Chondrocyte (in vitro differentiated cells): ENCODE measurements at regions not wholly inside any gene's neighbourhood (a gene's known extent, or its start where the extent isn't known, plus 50 kb on each side); places are given as distances from the start of the nearest gene placed in this dataset.

Experiments
- DNase-seq: peaks from one replicate; pipeline ENCODE4 v3.0.0; 2021; ENCODE audit warnings: mixed read lengths, low spot score
- H3K27ac Mint-ChIP-seq: one replicate; pipeline ENCODE4 v1.8.0; 2021; ENCODE audit warnings: mild to moderate bottlenecking, moderate library complexity, mixed read lengths; ENCODE audit not compliant: unreplicated experiment
- H3K27me3 Mint-ChIP-seq: 2 replicates; pipeline ENCODE4 v1.8.0; 2021; ENCODE audit warnings: low read depth, mixed read lengths
- H3K36me3 Mint-ChIP-seq: 2 replicates; pipeline ENCODE4 v1.8.0; 2021; ENCODE audit warnings: low read depth, mixed read lengths
- H3K4me1 Mint-ChIP-seq: 2 replicates; pipeline ENCODE4 v1.8.0; 2021; ENCODE audit warnings: low read depth, mild to moderate bottlenecking, mixed read lengths
- H3K4me3 Mint-ChIP-seq: one replicate; pipeline ENCODE4 v1.8.0; 2021; ENCODE audit warnings: mild to moderate bottlenecking, moderate library complexity, mixed read lengths; ENCODE audit not compliant: unreplicated experiment
- H3K9me3 Mint-ChIP-seq: 2 replicates; pipeline ENCODE4 v1.8.0; 2021; ENCODE audit warnings: low read depth, mixed read lengths
- TF ChIP-seq, protein P1 (sequence below): fragments of 200-600 bp; sonication (generic); IDR thresholded peaks from 2 replicates; pipeline ENCODE4 v1.5.0; 2021; ENCODE audit warnings: antibody characterized with exemption, mild to moderate bottlenecking, moderate library complexity

DNA sequence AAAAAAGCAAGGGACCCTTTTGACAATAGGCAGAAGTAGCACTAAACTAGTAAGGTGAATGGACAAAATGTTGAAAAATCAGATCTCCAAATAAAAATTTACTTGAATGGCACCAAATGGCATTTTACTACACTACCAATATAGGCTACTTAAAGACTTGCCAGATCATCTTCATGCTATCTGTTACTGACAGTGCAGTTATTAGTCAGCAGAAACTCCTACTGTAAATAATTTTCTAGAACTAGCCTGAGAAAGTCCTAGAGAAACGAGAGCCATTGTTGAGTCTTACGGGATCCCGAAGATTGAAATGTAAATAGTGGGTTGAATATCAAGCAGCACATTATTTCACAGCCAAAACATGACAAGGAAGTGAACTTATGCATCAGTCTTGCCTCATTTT, 350.3 kb downstream of the SEC23A start:
- Mint-ChIP-seq H3K4me1 (no peaks in the 10 kb centered on the region), H3K9me3 (peaks cover 7% of the 10 kb centered on the region), H3K27me3 (peaks cover 3% of the 10 kb centered on the region), H3K4me3 (no peak overlapping the region), H3K27ac (no peak overlapping the region), H3K36me3 (no peaks in the 10 kb centered on the region)
- TF ChIP-seq, protein P1, sequence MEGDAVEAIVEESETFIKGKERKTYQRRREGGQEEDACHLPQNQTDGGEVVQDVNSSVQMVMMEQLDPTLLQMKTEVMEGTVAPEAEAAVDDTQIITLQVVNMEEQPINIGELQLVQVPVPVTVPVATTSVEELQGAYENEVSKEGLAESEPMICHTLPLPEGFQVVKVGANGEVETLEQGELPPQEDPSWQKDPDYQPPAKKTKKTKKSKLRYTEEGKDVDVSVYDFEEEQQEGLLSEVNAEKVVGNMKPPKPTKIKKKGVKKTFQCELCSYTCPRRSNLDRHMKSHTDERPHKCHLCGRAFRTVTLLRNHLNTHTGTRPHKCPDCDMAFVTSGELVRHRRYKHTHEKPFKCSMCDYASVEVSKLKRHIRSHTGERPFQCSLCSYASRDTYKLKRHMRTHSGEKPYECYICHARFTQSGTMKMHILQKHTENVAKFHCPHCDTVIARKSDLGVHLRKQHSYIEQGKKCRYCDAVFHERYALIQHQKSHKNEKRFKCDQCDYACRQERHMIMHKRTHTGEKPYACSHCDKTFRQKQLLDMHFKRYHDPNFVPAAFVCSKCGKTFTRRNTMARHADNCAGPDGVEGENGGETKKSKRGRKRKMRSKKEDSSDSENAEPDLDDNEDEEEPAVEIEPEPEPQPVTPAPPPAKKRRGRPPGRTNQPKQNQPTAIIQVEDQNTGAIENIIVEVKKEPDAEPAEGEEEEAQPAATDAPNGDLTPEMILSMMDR, result no peak
- no peak for DNase-seq

DNA sequence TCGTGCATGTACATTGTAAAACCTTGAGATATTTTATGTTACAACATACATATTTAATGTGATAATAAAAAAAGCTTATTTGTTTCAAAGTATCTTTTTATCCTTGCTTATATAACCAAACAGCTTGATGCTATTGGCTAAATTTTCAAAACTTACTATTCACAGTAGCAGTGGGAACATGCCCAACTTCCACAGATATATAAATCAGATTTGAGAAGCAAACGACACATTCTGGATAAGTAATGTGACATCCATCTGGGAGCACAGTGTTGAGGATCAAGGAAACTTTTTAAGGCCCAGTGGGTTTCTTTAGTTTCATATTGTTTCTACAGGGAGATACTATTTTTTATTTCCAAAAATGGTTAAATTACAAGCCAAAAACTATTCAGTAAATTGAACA, 350.7 kb downstream of the SEC23A start:
- no peak overlapping the region for H3K27ac Mint-ChIP-seq
- H3K9me3 Mint-ChIP-seq, result peaks cover 7% of the 10 kb centered on the region
- no peaks in the 10 kb centered on the region for H3K36me3 Mint-ChIP-seq
- H3K27me3 Mint-ChIP-seq, result peaks cover 3% of the 10 kb centered on the region
- H3K4me1 Mint-ChIP-seq, result no peaks in the 10 kb centered on the region
- H3K4me3 Mint-ChIP-seq, result no peak overlapping the region
- no peak for DNase-seq
- TF ChIP-seq, protein P1, result no peak

DNA sequence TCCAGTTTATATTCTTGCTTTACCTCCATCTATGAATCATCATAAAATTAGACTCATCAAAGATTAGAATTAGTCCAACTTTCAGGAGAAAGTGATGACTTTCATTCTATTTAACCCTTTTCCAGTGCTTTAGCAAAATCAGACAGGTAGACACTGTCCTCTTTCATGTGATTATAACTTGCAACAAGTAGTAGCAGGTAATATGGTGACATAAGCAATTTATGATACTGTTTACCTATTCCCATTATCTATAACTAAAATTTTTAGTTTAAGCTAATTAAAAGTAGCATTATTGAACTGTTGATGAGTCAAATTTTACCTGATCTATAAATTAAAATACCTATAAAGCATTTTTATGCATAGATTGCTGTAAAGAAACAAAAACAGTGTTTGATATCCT, 351.6 kb downstream of the SEC23A start:
- Mint-ChIP-seq H3K36me3 (no peaks in the 10 kb centered on the region), H3K4me1 (no peaks in the 10 kb centered on the region), H3K4me3 (no peak overlapping the region), H3K27me3 (peaks cover 3% of the 10 kb centered on the region), H3K9me3 (peaks cover 7% of the 10 kb centered on the region), H3K27ac (no peak overlapping the region)
- no peak for DNase-seq
- TF ChIP-seq, protein P1, result no peak

- Mint-ChIP-seq H3K4me3 (no peak overlapping the region), H3K4me1 (no peaks in the 10 kb centered on the region), H3K27ac (no peak overlapping the region)
Observed at GRCh38 chr14:38749936-38750335, 353.1 kb downstream of the SEC23A start.

GRCh38 chr14:38745861-38746260, 357.2 kb downstream of the SEC23A start:
- H3K27me3 Mint-ChIP-seq, result peaks cover 17% of the 10 kb centered on the region
- no peaks in the 10 kb centered on the region for H3K4me1 Mint-ChIP-seq
- no peak for DNase-seq
- no peaks in the 10 kb centered on the region for H3K36me3 Mint-ChIP-seq
- H3K4me3 Mint-ChIP-seq, result no peak overlapping the region
- TF ChIP-seq, protein P1, result no peak
- no peaks in the 10 kb centered on the region for H3K9me3 Mint-ChIP-seq
- H3K27ac Mint-ChIP-seq, result no peak overlapping the region

More at GRCh38 chr14:38749936-38750335, 353.1 kb downstream of the SEC23A start:
- Mint-ChIP-seq H3K36me3 (no peaks in the 10 kb centered on the region), H3K9me3 (no peaks in the 10 kb centered on the region), H3K27me3 (peaks cover 3% of the 10 kb centered on the region)
- TF ChIP-seq, protein P1, result no peak
- DNase-seq, result no peak
